H1 (cell line): ENCODE measurements at regions not wholly inside any gene's neighbourhood (a gene's known extent, or its start where the extent isn't known, plus 50 kb on each side); places are given as distances from the start of the nearest gene placed in this dataset.

Experiments
- CTCF ChIA-PET: fragments of 300-600 bp; sonication (Branson Sonifier 250); formaldehyde crosslinking; loops from one replicate; lab custom pipeline; 2021; ENCODE audit not compliant: partially characterized antibody; lab: Charles Lee
- POLR2A ChIA-PET: fragments of 300-600 bp; sonication (Branson Sonifier 250); formaldehyde crosslinking; loops from one replicate; lab custom pipeline; 2021; ENCODE audit warnings: inconsistent platforms; ENCODE audit not compliant: partially characterized antibody; lab: Charles Lee
- DNase-seq, 2 experiments: peaks; one replicate each; pipeline versions ENCODE4 v3.0.0 to v3.0.0-alpha.2; 2010 to 2022; ENCODE audit warnings: low spot score in 2 of 2, low read depth in 1 of 2, mixed read lengths in 1 of 2
- FAIRE-seq: peaks from 2 replicates; lab custom pipeline; 2011; peaks lifted over from hg19 to GRCh38; lab: Jason Lieb, UNC
- H2AFZ ChIP-seq: 2 replicates; pipeline ENCODE4 v1.8.1; 2012; ENCODE audit warnings: low read length, inconsistent platforms
- H2AK5ac ChIP-seq: 2 replicates; pipeline ENCODE4 v1.6.1; 2013; ENCODE audit warnings: low read depth, low read length
- H2BK120ac ChIP-seq: replicated peaks from 2 replicates; pipeline ENCODE3; 2013; ENCODE audit warnings: low read depth, low read length, inconsistent platforms
- H2BK12ac ChIP-seq: 2 replicates; pipeline ENCODE4 v1.6.1; 2013; ENCODE audit warnings: low read depth, low read length
- H2BK15ac ChIP-seq: 2 replicates; pipeline ENCODE4 v1.6.1; 2013; ENCODE audit warnings: low read length
- H2BK20ac ChIP-seq: 2 replicates; pipeline ENCODE4 v1.6.1; 2013; ENCODE audit warnings: low read length
- H2BK5ac ChIP-seq: 2 replicates; pipeline ENCODE4 v1.6.1; 2013; ENCODE audit warnings: low read depth, low read length
- H3K14ac ChIP-seq: 2 replicates; pipeline ENCODE4 v1.6.1; 2013; ENCODE audit warnings: inconsistent platforms; ENCODE audit not compliant: insufficient read length
- H3K18ac ChIP-seq: 2 replicates; pipeline ENCODE4 v1.6.1; 2013; ENCODE audit warnings: low read length; ENCODE audit errors: extremely low read depth
- H3K23ac ChIP-seq: 2 replicates; pipeline ENCODE4 v1.6.1; 2013; ENCODE audit warnings: inconsistent platforms; ENCODE audit not compliant: insufficient read length
- H3K23me2 ChIP-seq: 2 replicates; pipeline ENCODE4 v1.6.1; 2013; ENCODE audit warnings: low read depth, low read length
- H3K27ac ChIP-seq: 2 replicates; pipeline ENCODE4 v1.6.1; 2011; ENCODE audit warnings: low read depth, low read length, inconsistent platforms
- H3K27me3 ChIP-seq, 4 experiments: replicated peaks in 1 of 4; 1 replicate in 1 of 4; 2 replicates in 3 of 4; pipeline versions ENCODE4 v1.6.1 to v1.8.1; 2011 to 2013; ENCODE audit warnings: low read length in 3 of 4, mild to moderate bottlenecking in 3 of 4, inconsistent platforms in 2 of 4, mixed read lengths in 2 of 4, moderate library complexity in 1 of 4; ENCODE audit not compliant: control insufficient read depth in 3 of 4, insufficient read depth in 3 of 4; ENCODE audit errors: extremely low read depth in 1 of 4
- H3K36me3 ChIP-seq, 4 experiments: 2 replicates each; pipeline versions ENCODE4 v1.6.1 to v1.8.1; 2011 to 2013; ENCODE audit warnings: mild to moderate bottlenecking in 4 of 4, low read length in 3 of 4, moderate library complexity in 2 of 4, control low read depth in 1 of 4, inconsistent platforms in 1 of 4; ENCODE audit not compliant: insufficient read depth in 4 of 4, control insufficient read depth in 2 of 4
- H3K4ac ChIP-seq: replicated peaks from 2 replicates; pipeline ENCODE3; 2013; ENCODE audit warnings: low read length, low read depth, mixed read lengths, inconsistent platforms; ENCODE audit not compliant: insufficient read length
- H3K4me1 ChIP-seq, 4 experiments: replicated peaks in 1 of 4; 1 replicate in 1 of 4; 2 replicates in 3 of 4; pipeline versions ENCODE4 v1.6.1 to v1.8.1; 2011 to 2013; ENCODE audit warnings: low read length in 3 of 4, inconsistent platforms in 2 of 4, mixed read lengths in 1 of 4; ENCODE audit not compliant: insufficient read depth in 4 of 4, control insufficient read depth in 3 of 4
- H3K4me2 ChIP-seq, 2 experiments: 2 replicates each; pipeline versions ENCODE4 v1.6.1 to v1.8.1; 2011 to 2013; ENCODE audit warnings: low read depth in 2 of 2, low read length in 2 of 2, control low read depth in 1 of 2, inconsistent platforms in 1 of 2, mild to moderate bottlenecking in 1 of 2; ENCODE audit not compliant: insufficient read depth in 1 of 2
- H3K4me3 ChIP-seq, 4 experiments: fragments of 200-600, 300-600 bp in 1 of 4; sonication (generic), shearing (Covaris generic), sonication (Bioruptor Twin) in 1 of 4; 2 replicates each; pipeline versions ENCODE4 v1.5.1 to v1.8.1; 2011 to 2016; ENCODE audit warnings: low read length in 4 of 4, low read depth in 3 of 4, control low read depth in 2 of 4, inconsistent platforms in 2 of 4, mild to moderate bottlenecking in 2 of 4, mixed read lengths in 1 of 4, moderate library complexity in 1 of 4; ENCODE audit not compliant: insufficient read depth in 2 of 4; ENCODE audit errors: extremely low read depth in 1 of 4
- H3K56ac ChIP-seq: replicated peaks from 2 replicates; pipeline ENCODE3; 2013; ENCODE audit warnings: low read depth, mild to moderate bottlenecking, mixed read lengths, low read length, inconsistent platforms; ENCODE audit not compliant: insufficient read length
- H3K79me1 ChIP-seq: 2 replicates; pipeline ENCODE4 v1.6.1; 2013; ENCODE audit warnings: low read depth, low read length, control low read depth
- H3K79me2 ChIP-seq, 2 experiments: 2 replicates each; pipeline versions ENCODE4 v1.6.1 to v1.8.1; 2012 to 2013; ENCODE audit warnings: low read length in 2 of 2, mild to moderate bottlenecking in 2 of 2, inconsistent platforms in 1 of 2; ENCODE audit not compliant: insufficient read depth in 2 of 2, control insufficient read depth in 1 of 2
- H3K9ac ChIP-seq, 4 experiments: replicated peaks in 1 of 4; 1 replicate in 1 of 4; 2 replicates in 3 of 4; pipeline versions ENCODE4 v1.6.1 to v1.8.1; 2011 to 2013; ENCODE audit warnings: low read depth in 3 of 4, low read length in 3 of 4, control low read depth in 2 of 4, mild to moderate bottlenecking in 2 of 4, moderate library complexity in 2 of 4, inconsistent platforms in 1 of 4; ENCODE audit errors: extremely low read depth in 1 of 4
- H3K9me3 ChIP-seq, 2 experiments: 2 replicates each; pipeline versions ENCODE4 v1.6.1 to v1.8.1; 2012 to 2013; ENCODE audit warnings: mild to moderate bottlenecking in 2 of 2, moderate library complexity in 2 of 2, control low read depth in 1 of 2, inconsistent platforms in 1 of 2, low read depth in 1 of 2, low read length in 1 of 2, mixed read lengths in 1 of 2; ENCODE audit not compliant: insufficient read depth in 2 of 2
- H4K20me1 ChIP-seq, 2 experiments: replicated peaks in 1 of 2; 2 replicates each; pipeline versions ENCODE3 to v1.8.1; 2011 to 2013; ENCODE audit warnings: inconsistent platforms in 2 of 2, low read length in 2 of 2, mild to moderate bottlenecking in 1 of 2; ENCODE audit not compliant: insufficient read depth in 2 of 2, control insufficient read depth in 1 of 2
- H4K5ac ChIP-seq: 2 replicates; pipeline ENCODE4 v1.6.1; 2013; ENCODE audit warnings: low read length, low read depth, mixed read lengths, inconsistent platforms; ENCODE audit not compliant: insufficient read length
- H4K8ac ChIP-seq: 2 replicates; pipeline ENCODE4 v1.8.0; 2013; ENCODE audit warnings: mild to moderate bottlenecking, moderate library complexity, low read length, inconsistent platforms; ENCODE audit not compliant: insufficient read depth; ENCODE audit errors: extremely low read depth
- H4K91ac ChIP-seq: replicated peaks from 2 replicates; pipeline ENCODE3; 2013; ENCODE audit warnings: low read length, mixed read lengths, inconsistent platforms; ENCODE audit not compliant: insufficient read length
- BACH1 ChIP-seq: IDR thresholded peaks from 2 replicates; pipeline ENCODE4 v1.6.1; 2012; ENCODE audit warnings: low read length, improper control_type of control experiment
- CBX8 ChIP-seq: fragments of 300-800, 300-1000 bp; sonication (generic); IDR thresholded peaks from 2 replicates; pipeline ENCODE4 v1.7.1; 2016; ENCODE audit warnings: low read depth, low read length, borderline replicate concordance
- EGR1 ChIP-seq: IDR thresholded peaks from 2 replicates; pipeline ENCODE4 v1.6.1; 2011; ENCODE audit warnings: low read depth, low read length, borderline replicate concordance
- POLR2A ChIP-seq, 2 experiments: IDR thresholded peaks; 1 replicate in 1 of 2; 2 replicates in 1 of 2; pipeline ENCODE4 v1.6.1; 2011; ENCODE audit warnings: low read depth in 2 of 2, low read length in 2 of 2, mild to moderate bottlenecking in 2 of 2; ENCODE audit errors: control extremely low read depth in 1 of 2
- WGBS, 2 experiments: shearing (Covaris generic) in 1 of 2; methylation state at CpG; one replicate each; pipeline versions ENCODE4 v1.1.6 to v1.1.7; 2013 to 2015; ENCODE audit warnings: low lambda C conversion rate in 2 of 2, mixed read lengths in 2 of 2, inconsistent platforms in 1 of 2, low coverage in 1 of 2, missing lambda C conversion rate in 1 of 2; ENCODE audit not compliant: insufficient replicate concordance in 2 of 2, insufficient coverage in 1 of 2, insufficient read length in 1 of 2; ENCODE audit errors: extremely low coverage in 1 of 2, missing lambda C conversion rate in 1 of 2; 5-methylcytosine and 5-hydroxymethylcytosine counted together
- TF ChIP-seq, protein P1 (sequence below): IDR thresholded peaks from 2 replicates; pipeline ENCODE4 v1.6.1; 2012; ENCODE audit warnings: low read length, inconsistent platforms

- H3K79me2 ChIP-seq = no peaks in the 10 kb centered on the region
- no peak overlapping the region for H4K91ac ChIP-seq
- H4K20me1 ChIP-seq = no peaks in the 10 kb centered on the region
- H3K4me2 ChIP-seq = no peak overlapping the region
- no peak overlapping the region for H2BK5ac ChIP-seq
- no peak overlapping the region for H3K27ac ChIP-seq
- DNase-seq (no peak), FAIRE-seq (no peak)
- H3K36me3 ChIP-seq = no peaks in the 10 kb centered on the region
- H2BK120ac ChIP-seq = no peak overlapping the region
- H3K4me3 ChIP-seq = no peak overlapping the region
- no peak overlapping the region for H4K5ac ChIP-seq
- no peak overlapping the region for H3K14ac ChIP-seq
- H3K9me3 ChIP-seq = no peaks in the 10 kb centered on the region
- H4K8ac ChIP-seq = no peak overlapping the region
- POLR2A ChIA-PET = no interaction called here
- H3K23ac ChIP-seq = no peak overlapping the region
- no peak overlapping the region for H3K18ac ChIP-seq
- no peaks in the 10 kb centered on the region; a peak in 1 of 7 replicates for H3K4me1 ChIP-seq
- no peak overlapping the region for H3K9ac ChIP-seq
- H3K27me3 ChIP-seq = no peaks in the 10 kb centered on the region
- H2BK12ac ChIP-seq = no peak overlapping the region
- TF ChIP-seq EGR1 (no peak), BACH1 (no peak), POLR2A (IDR thresholded peaks at IDR 0.05; ENCODE audit: control extremely low read depth in 1 of 2, low read depth in 2 of 2, low read length in 2 of 2) (no peak), CBX8 (no peak)
- TF ChIP-seq, protein P1, sequence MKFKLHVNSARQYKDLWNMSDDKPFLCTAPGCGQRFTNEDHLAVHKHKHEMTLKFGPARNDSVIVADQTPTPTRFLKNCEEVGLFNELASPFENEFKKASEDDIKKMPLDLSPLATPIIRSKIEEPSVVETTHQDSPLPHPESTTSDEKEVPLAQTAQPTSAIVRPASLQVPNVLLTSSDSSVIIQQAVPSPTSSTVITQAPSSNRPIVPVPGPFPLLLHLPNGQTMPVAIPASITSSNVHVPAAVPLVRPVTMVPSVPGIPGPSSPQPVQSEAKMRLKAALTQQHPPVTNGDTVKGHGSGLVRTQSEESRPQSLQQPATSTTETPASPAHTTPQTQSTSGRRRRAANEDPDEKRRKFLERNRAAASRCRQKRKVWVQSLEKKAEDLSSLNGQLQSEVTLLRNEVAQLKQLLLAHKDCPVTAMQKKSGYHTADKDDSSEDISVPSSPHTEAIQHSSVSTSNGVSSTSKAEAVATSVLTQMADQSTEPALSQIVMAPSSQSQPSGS = no peak
- CTCF ChIA-PET = no interaction called here
- H3K23me2 ChIP-seq = no peaks in the 10 kb centered on the region
- H2AK5ac ChIP-seq = no peak overlapping the region
- no peak overlapping the region for H2BK15ac ChIP-seq
- H3K79me1 ChIP-seq = no peaks in the 10 kb centered on the region
- H2BK20ac ChIP-seq = no peak overlapping the region
- WGBS, 2 experiments = 93% methylated on average over 4 of the region's 4 CpGs; no CpG with 5 or more reads in 1 of the 2 experiments
- H3K56ac ChIP-seq = no peak overlapping the region
- no peak overlapping the region for H2AFZ ChIP-seq
- H3K4ac ChIP-seq = no peak overlapping the region
Observed at GRCh38 chr3:80439490-80439889, 671.7 kb upstream of the ROBO1 start.
